SW 1271 (cell line): ENCODE measurements at regions not wholly inside any gene's neighbourhood (a gene's known extent, or its start where the extent isn't known, plus 50 kb on each side); places are given as distances from the start of the nearest gene placed in this dataset.

Experiments
- DNase-seq, 2 experiments: peaks; one replicate each; lab custom pipeline; 2025; lab: John Stamatoyannopoulos, UW

DNA sequence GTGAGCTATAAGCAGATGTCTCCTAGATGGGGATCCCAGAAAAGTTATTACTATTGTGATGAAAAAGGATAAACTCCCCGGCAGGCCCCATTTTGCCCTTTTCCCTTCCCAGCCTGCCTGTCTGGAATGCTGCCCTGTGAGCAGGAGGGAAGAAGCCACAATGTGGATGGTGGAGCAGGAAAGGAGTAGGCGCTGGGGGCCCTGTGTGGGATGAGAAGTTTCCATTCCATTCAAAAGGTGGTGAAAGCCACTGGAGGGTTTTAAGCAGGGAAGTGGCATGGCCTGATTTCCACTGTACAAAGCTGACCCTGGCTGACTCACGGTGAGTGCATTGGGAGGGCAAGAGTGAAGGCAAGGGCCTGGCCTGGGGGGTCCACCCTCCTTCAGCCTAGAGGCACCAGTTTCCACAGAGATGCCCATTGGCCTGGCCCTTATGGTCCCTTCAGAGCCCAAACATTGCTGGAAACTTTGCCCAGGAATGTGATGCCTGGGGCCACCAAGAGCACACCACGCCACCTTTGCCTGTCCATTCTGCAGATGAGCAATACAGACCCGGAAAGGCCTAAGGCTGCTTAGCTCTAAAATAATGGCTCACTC is 206.9 kb downstream of the RPLP1 start:
- no peak for DNase-seq

GRCh38 chr15:69660114-69660513 is 207.5 kb downstream of the RPLP1 start:
- DNase-seq: no peak

GRCh38 chr15:69660658-69661405 is 208.2 kb downstream of the RPLP1 start:
- no peak for DNase-seq

DNA sequence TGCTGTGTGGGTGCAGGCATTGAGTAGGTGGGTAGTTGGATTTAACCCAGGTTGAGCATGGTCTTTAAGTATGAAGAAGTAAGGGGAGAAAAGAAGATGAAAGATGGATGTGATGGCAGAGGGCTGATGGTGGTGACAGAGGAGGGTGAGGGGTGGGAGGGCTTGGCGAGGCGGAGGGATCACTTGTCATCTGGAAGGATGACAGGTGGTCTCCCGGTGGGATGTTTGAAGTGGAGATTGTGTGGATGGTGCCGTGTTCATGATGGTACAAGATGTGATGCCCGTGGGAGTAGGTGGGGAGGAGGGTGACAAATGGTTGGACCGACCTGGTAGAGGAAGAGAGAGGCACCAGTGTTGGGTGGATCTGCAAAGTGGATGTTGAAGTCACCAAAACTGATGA is 208.8 kb downstream of the RPLP1 start:
- DNase-seq: no peak

GRCh38 chr15:69661871-69662644 is 209.4 kb downstream of the RPLP1 start:
- DNase-seq: no peak

- no peak for DNase-seq
These were observed 210.0 kb downstream of the RPLP1 start for GRCh38 chr15:69662645-69663000.

GRCh38 chr15:69663441-69663840 is 210.8 kb downstream of the RPLP1 start:
- DNase-seq: no peak

- no peak for DNase-seq
These were observed 211.4 kb downstream of the RPLP1 start for GRCh38 chr15:69663982-69664381.

- DNase-seq: no peak
These were observed 212.3 kb downstream of the RPLP1 start for GRCh38 chr15:69664572-69665571.

DNA sequence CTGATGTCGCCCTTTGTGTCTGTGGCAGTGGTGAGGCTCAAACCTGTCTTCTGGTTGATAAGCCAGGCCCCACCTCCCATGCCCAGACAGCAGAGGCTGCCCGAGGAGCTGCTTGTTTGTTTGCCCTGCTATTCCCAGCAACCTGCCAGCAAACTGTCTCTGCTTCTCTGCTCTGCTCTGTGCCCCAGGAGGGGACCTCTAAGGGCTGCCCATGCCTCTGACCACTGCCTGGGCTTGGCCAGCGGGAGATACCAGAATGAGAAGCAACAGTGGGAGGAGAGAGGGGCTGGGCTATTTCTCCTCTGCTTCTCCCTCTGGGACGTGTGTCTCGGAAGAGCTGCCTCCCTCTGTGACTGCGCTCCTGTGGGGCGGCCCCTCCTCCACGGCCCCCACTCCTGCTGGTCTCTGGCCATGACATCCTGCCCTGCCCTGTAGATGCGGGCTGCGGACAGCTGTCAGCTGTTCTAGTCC is 213.1 kb downstream of the RPLP1 start:
- no peak for DNase-seq

- no peak for DNase-seq
These were observed 213.8 kb downstream of the RPLP1 start for GRCh38 chr15:69666441-69666882.

- no peak for DNase-seq
These were observed 214.5 kb downstream of the RPLP1 start for GRCh38 chr15:69666921-69667811.

DNA sequence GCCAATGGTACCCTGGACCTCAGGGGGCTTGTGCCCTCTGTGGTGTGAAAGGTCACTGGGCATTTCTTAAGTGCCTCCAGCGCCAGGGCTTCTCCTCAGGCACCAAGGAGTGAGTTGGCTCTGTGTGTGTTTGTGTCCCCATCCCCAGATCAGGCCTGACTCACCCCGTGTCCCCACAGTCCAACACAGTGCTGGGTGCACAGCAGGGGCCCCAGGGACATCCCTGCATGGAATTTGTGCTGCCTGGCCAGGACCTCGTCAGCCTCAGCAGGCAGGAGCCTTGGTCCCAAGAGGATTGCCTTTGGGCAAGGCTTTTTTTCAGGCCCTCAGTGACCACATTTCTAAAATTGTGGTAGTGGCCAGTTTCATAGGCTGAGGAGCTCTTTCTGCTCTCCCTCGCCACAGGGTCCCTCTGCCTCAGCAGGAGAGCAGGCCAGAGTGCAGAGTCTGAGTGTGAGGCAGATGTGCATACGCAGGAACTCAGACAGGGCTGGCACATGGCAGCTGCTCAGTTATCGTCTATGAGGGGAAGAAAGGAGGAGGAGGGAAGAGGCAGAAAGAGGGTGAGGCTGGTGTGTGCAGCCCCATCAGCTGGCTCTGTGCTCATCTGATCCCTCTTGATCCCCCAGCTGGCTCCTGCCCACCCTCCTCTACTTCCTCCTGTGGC is 215.6 kb downstream of the RPLP1 start:
- DNase-seq: no peak

GRCh38 chr15:69668963-69669362 is 216.3 kb downstream of the RPLP1 start:
- no peak for DNase-seq

GRCh38 chr15:69669446-69669845 is 216.8 kb downstream of the RPLP1 start:
- DNase-seq: no peak

- DNase-seq: no peak
These were observed 220.8 kb downstream of the RPLP1 start for GRCh38 chr15:69673291-69673881.

GRCh38 chr15:69675731-69676130 is 223.1 kb downstream of the RPLP1 start:
- DNase-seq: no peak

DNA sequence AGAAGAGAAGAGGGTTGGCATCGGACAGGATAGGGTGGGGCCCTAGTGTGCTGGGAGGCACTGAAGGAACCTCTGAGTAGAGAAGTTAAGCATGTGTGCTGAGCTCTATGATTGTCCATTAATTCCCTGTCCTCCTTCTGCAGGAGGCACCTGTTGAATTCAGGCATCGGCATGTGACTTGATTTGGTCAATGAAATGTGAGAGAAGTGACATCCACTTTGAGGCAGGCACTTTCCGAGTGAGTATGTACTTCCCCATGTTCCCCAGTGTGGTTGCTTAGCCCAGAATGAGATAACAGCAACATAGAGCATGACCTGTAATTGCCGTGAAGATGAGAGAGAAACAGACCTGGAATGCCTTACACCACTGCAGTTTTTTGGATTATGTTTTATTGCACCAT is 224.8 kb downstream of the RPLP1 start:
- no peak for DNase-seq

DNA sequence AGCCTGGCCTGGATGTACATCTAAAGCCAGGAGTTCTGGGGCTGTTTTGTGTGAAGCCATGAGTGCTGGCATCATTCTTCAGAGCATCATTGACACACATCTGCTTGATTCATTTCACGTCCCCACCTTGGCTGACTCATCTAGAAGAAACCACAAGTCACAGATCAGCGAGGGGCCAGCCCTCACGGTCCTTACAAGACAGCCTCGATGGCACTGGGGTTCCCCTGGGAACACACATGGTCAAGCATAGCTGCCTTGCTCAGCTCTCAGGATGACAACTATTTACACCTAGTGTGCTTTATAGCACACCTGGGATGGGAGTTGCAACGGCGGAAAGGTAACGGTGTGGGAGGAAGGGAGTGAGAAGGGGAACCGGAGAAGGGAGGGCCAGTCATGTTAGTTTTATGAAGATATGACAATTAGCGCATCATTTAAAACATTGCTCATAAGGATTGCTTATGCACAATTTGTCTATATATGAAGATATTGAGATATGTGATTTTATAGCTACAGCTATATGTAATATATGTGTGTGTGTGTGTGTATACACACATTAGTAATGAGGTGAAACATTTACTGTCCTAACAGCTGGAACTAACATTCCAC is 227.1 kb downstream of the RPLP1 start:
- DNase-seq: no peak
